A549 (cell line): ENCODE measurements at regions not wholly inside any gene's neighbourhood (a gene's known extent, or its start where the extent isn't known, plus 50 kb on each side); places are given as distances from the start of the nearest gene placed in this dataset.

ENCODE experiments used
- ATAC-seq, 2 experiments: fragments of 200-7000 bp in 1 of 2; fragments of >200 bp in 1 of 2; cut with Nextera tagmentation in 1 of 2; cut with Tn5 transposase in 1 of 2; 3 replicates each; pipeline versions ENCODE4 v1.8.0 to v1.9.1; 2018 to 2020; ENCODE audit warnings: mild to moderate bottlenecking in 1 of 2, moderate library complexity in 1 of 2
- CTCF ChIA-PET: fragments of 300-600 bp; sonication (Branson Sonifier 250); formaldehyde crosslinking; extraction: SDS; loops from one replicate; lab custom pipeline; 2021; ENCODE audit warnings: antibody characterized with exemption, inconsistent platforms; lab: Yijun Ruan, JAX
- POLR2A ChIA-PET: fragments of 350-600 bp; formaldehyde crosslinking; extraction: SDS; loops from one replicate; lab custom pipeline; 2021; ENCODE audit warnings: antibody characterized with exemption, inconsistent platforms; lab: Yijun Ruan, JAX
- DNase-seq, 2 experiments: peaks; one replicate each; pipeline versions ENCODE4 v3.0.0 to v3.0.0-alpha.2; 2011 to 2016; ENCODE audit warnings: low read depth in 1 of 2, low spot score in 1 of 2
- FAIRE-seq: peaks from 2 replicates; lab custom pipeline; 2011; peaks lifted over from hg19 to GRCh38; lab: Jason Lieb, UNC
- H3K27ac ChIP-seq, 2 experiments: fragments of >200 bp; sonication (Bioruptor Twin); formaldehyde crosslinking; 3 replicates each; pipeline ENCODE4 v1.5.1; 2016 to 2017
- H3K4me1 ChIP-seq: fragments of >200 bp; sonication (Bioruptor Twin); formaldehyde crosslinking; 3 replicates; pipeline ENCODE4 v1.6.1; 2016
- H3K4me2 ChIP-seq: fragments of >200 bp; sonication (Bioruptor Twin); formaldehyde crosslinking; 3 replicates; pipeline ENCODE4 v1.6.1; 2016
- H3K4me3 ChIP-seq: fragments of >200 bp; sonication (Bioruptor Twin); formaldehyde crosslinking; 3 replicates; pipeline ENCODE4 v1.5.1; 2016
- H3K9me3 ChIP-seq: fragments of >200 bp; sonication (Bioruptor Twin); formaldehyde crosslinking; 3 replicates; pipeline ENCODE4 v1.6.1; 2016
- E2F6 ChIP-seq: IDR thresholded peaks from 2 replicates; pipeline ENCODE4 v1.6.1; 2012; ENCODE audit warnings: low read depth, borderline replicate concordance
- ELK1 ChIP-seq: fragments of 150-350 bp; IDR thresholded peaks from 2 replicates; pipeline ENCODE4 v1.6.1; 2014; ENCODE audit warnings: low read depth, mild to moderate bottlenecking, low read length
- EP300 ChIP-seq, 2 experiments: fragments of >200 bp; sonication (Bioruptor Twin); formaldehyde crosslinking; IDR thresholded peaks; 2 replicates in 1 of 2; 3 replicates in 1 of 2; pipeline ENCODE4 v1.6.1; 2016 to 2017
- GATA3 ChIP-seq: IDR thresholded peaks from 2 replicates; pipeline ENCODE4 v1.6.1; 2012; ENCODE audit warnings: borderline replicate concordance
- HEYL ChIP-seq: fragments of 250-450 bp; sonication (Bioruptor Pico); IDR thresholded peaks from 2 replicates; pipeline ENCODE4 v1.8.0; 2021; ENCODE audit warnings: mild to moderate bottlenecking, moderate library complexity
- HMGXB4 ChIP-seq: fragments of 250-450 bp; sonication (Bioruptor Pico); IDR thresholded peaks from 2 replicates; pipeline ENCODE4 v1.5.0; 2021; ENCODE audit warnings: mild to moderate bottlenecking, moderate library complexity, borderline replicate concordance
- HOXA7 ChIP-seq: fragments of 250-450 bp; sonication (Bioruptor Pico); IDR thresholded peaks from 2 replicates; pipeline ENCODE4 v1.5.0; 2020; ENCODE audit warnings: mild to moderate bottlenecking, moderate library complexity
- HOXB5 ChIP-seq: fragments of 250-450 bp; sonication (Bioruptor Pico); IDR thresholded peaks from 2 replicates; pipeline ENCODE4 v1.5.0; 2020; ENCODE audit warnings: mild to moderate bottlenecking, moderate library complexity
- KDM5A ChIP-seq: fragments of 200-600 bp; sonication (generic); IDR thresholded peaks from 2 replicates; pipeline ENCODE4 v1.6.1; 2016; ENCODE audit warnings: antibody characterized with exemption, mild to moderate bottlenecking
- MAX ChIP-seq: IDR thresholded peaks from 2 replicates; pipeline ENCODE4 v1.6.1; 2012
- NFE2L2 ChIP-seq: fragments of 150-350 bp; conservative IDR thresholded peaks from 2 replicates; pipeline ENCODE4 v1.6.1; 2014; ENCODE audit warnings: low read length
- REST ChIP-seq: fragments of 200-600 bp; sonication (generic); IDR thresholded peaks from 2 replicates; pipeline ENCODE4 v1.6.1; 2016; ENCODE audit warnings: antibody characterized with exemption, mild to moderate bottlenecking, moderate library complexity
- RFX5 ChIP-seq: fragments of 450-650 bp; IDR thresholded peaks from 2 replicates; pipeline ENCODE4 v1.7.1; 2014; ENCODE audit warnings: antibody characterized with exemption, mild to moderate bottlenecking, moderate library complexity
- RNF2 ChIP-seq: fragments of 200-600 bp; sonication (generic); IDR thresholded peaks from 2 replicates; pipeline ENCODE4 v1.6.1; 2016; ENCODE audit warnings: low read depth, mild to moderate bottlenecking, antibody characterized with exemption, moderate library complexity, borderline replicate concordance
- SMC3 ChIP-seq: fragments of >200 bp; sonication (Bioruptor Twin); formaldehyde crosslinking; IDR thresholded peaks from 3 replicates; pipeline ENCODE4 v1.6.1; 2018; ENCODE audit warnings: inconsistent platforms
- TP53 ChIP-seq: fragments of 250-450 bp; sonication (Bioruptor Pico); IDR thresholded peaks from 2 replicates; pipeline ENCODE4 v1.5.0; 2021; ENCODE audit warnings: mild to moderate bottlenecking, moderate library complexity
- ZNF302 ChIP-seq: fragments of 250-450 bp; sonication (Bioruptor Pico); IDR thresholded peaks from 2 replicates; pipeline ENCODE4 v1.9.0; 2021; ENCODE audit warnings: inconsistent platforms, mild to moderate bottlenecking, moderate library complexity
- WGBS: methylation state at CpG from one replicate; pipeline ENCODE4 v1.1.6; 2017; ENCODE audit errors: missing lambda C conversion rate; 5-methylcytosine and 5-hydroxymethylcytosine counted together

- TF ChIP-seq TP53 (CRISPR knock-in tag), result no peak
- TF ChIP-seq GATA3, result no peak
- TF ChIP-seq HOXB5, result no peak
- TF ChIP-seq, all 56 proteins: peak for 0
- Histone ChIP-seq H3K4me2 (no peak overlapping the region), H3K4me3 (no peak overlapping the region), H3K27ac (no peak overlapping the region), H3K4me1 (no peaks in the 10 kb centered on the region), H3K9me3 (0 out of 3 replicates have a peak, but pooled peaks cover 4% of the 10 kb centered on the region)
- 0% methylated on average over 1 of the region's 1 CpG for WGBS
- CTCF ChIA-PET, result no interaction called here
- POLR2A ChIA-PET, result no interaction called here
- DNase-seq, result no peak
- no peak for ATAC-seq
- no peak for FAIRE-seq
Measured at GRCh38 chr2:5888126-5888525, 195.9 kb downstream of the SOX11 start.

GRCh38 chr2:5889519-5889918, 197.3 kb downstream of the SOX11 start:
- Histone ChIP-seq H3K9me3 (no peaks in the 10 kb centered on the region), H3K4me2 (no peak overlapping the region), H3K4me1 (no peaks in the 10 kb centered on the region), H3K4me3 (no peak overlapping the region), H3K27ac (no peak overlapping the region)
- DNase-seq (no peak), ATAC-seq (no peak), FAIRE-seq (no peak)
- WGBS, result under 1% methylated on average over 5 of the region's 5 CpGs
- TF ChIP-seq E2F6 (no peak), EP300 (IDR thresholded peaks at IDR 0.05) (no peak), HEYL (CRISPR knock-in tag) (no peak), REST (no peak), RFX5 (no peak), SMC3 (no peak), ELK1 (no peak), NFE2L2 (no peak)
- ChIA-PET CTCF (interaction anchor here (1.1 kb wide), 1 partner anchor 11 kb away, joined by 3 read pairs; no protein-coding TSS in a partner anchor), POLR2A (no interaction called here)

GRCh38 chr2:5894355-5894754, 202.2 kb downstream of the SOX11 start:
- H3K4me1 ChIP-seq, result no peaks in the 10 kb centered on the region
- H3K9me3 ChIP-seq, result no peaks in the 10 kb centered on the region
- no peak for DNase-seq
- POLR2A ChIA-PET, result no interaction called here
- no peak for FAIRE-seq
- 6% methylated on average over 5 of the region's 5 CpGs for WGBS
- TF ChIP-seq MAX (no peak), HOXB5 (no peak), ZNF302 (no peak), HMGXB4 (CRISPR knock-in tag) (no peak), HOXA7 (CRISPR knock-in tag) (no peak), RNF2 (no peak), KDM5A (no peak)
- no peak overlapping the region for H3K27ac ChIP-seq
- no peak overlapping the region for H3K4me2 ChIP-seq
- no peak overlapping the region for H3K4me3 ChIP-seq
- CTCF ChIA-PET, result no interaction called here
- no peak for ATAC-seq
